ENCODE measurements at regions not wholly inside any gene's neighbourhood (a gene's known extent, or its start where the extent isn't known, plus 50 kb on each side); places are given as distances from the start of the nearest gene placed in this dataset.

GRCh38 chr3:197444793-197445379 is 110.9 kb downstream of the BDH1 start (continued):
- TF ChIP-seq AGO2 (optimal IDR thresholded peaks at IDR 0.05; ENCODE audit: low read depth, low read length) = no peak

- H3K36me3 ChIP-seq (replicated peaks in 1 of 2; ENCODE audit: control insufficient read depth in 1 of 2, insufficient read depth in 2 of 2, low read length in 2 of 2) = no peaks in the 10 kb centered on the region
- H3K4me2 ChIP-seq (ENCODE audit: low read depth, low read length) = no peak overlapping the region
- ChIA-PET CTCF (ENCODE audit: low intra/inter-chr PET ratio, low total read pairs) (no interaction called here), POLR2A (interaction anchor here (1.3 kb wide), 1 partner anchor 12 kb away, joined by 5 read pairs; no protein-coding TSS in a partner anchor)
- 83% methylated on average over 8 of the region's 8 CpGs for WGBS (ENCODE audit: low lambda C conversion rate)
- H3K79me2 ChIP-seq (ENCODE audit: insufficient read depth, low read length) = no peaks in the 10 kb centered on the region
- FAIRE-seq (no peak), ATAC-seq (no peak), DNase-seq (ENCODE audit: low spot score) (no peak)
- H3K9me3 ChIP-seq (ENCODE audit: low read length) = no peaks in the 10 kb centered on the region
- H3K4me1 ChIP-seq (ENCODE audit: insufficient read depth, low read length) = peaks cover 16% of the 10 kb centered on the region
- in situ Hi-C loops (cut with HindIII; ENCODE audit: extremely low pct_ligation_motif_present, low pct_unique_long_range_greater_than_20kb) = no loop called here
- no peak overlapping the region for H3K4me3 ChIP-seq (replicated peaks in 1 of 3; ENCODE audit: insufficient read depth in 1 of 3, low read depth in 2 of 3, low read length in 3 of 3)
- H3K27ac ChIP-seq (ENCODE audit: extremely low read length, insufficient read depth, low read length) = no peak overlapping the region
- no TSS peak for BruUV-seq (replicated peaks)
- H3K27me3 ChIP-seq (ENCODE audit: control insufficient read depth in 1 of 2, insufficient read depth in 2 of 2, low read length in 2 of 2) = no peaks in the 10 kb centered on the region
- no peak overlapping the region for H2AFZ ChIP-seq (ENCODE audit: low read length)
- intact Hi-C loops (cut with micrococcal nuclease; ENCODE audit: unreplicated experiment) = no loop called here
- no peaks in the 10 kb centered on the region for H4K20me1 ChIP-seq (ENCODE audit: insufficient read depth, low read length)
- H3K9ac ChIP-seq (ENCODE audit: insufficient read depth, low read depth, low read length) = no peak overlapping the region
- TF ChIP-seq TEAD3 (CRISPR knock-in tag; optimal IDR thresholded peaks at IDR 0.05; ENCODE audit: borderline replicate concordance) (no peak), REPIN1 (CRISPR knock-in tag; IDR thresholded peaks at IDR 0.05; ENCODE audit: borderline replicate concordance, low read depth) (no peak), CEBPG (CRISPR knock-in tag; IDR thresholded peaks at IDR 0.05) (no peak), ZNF207 (IDR thresholded peaks at IDR 0.05; ENCODE audit: borderline replicate concordance) (no peak), ZNF614 (CRISPR knock-in tag; IDR thresholded peaks at IDR 0.05; ENCODE audit: borderline replicate concordance) (no peak), FUBP1 (CRISPR knock-in tag; IDR thresholded peaks at IDR 0.05; ENCODE audit: borderline replicate concordance) (no peak), HHEX (CRISPR knock-in tag; IDR thresholded peaks at IDR 0.05) (no peak), ZNF598 (CRISPR knock-in tag; IDR thresholded peaks at IDR 0.05; ENCODE audit: borderline replicate concordance) (no peak), FOXO1 (CRISPR knock-in tag; IDR thresholded peaks at IDR 0.05) (no peak), FOXJ3 (CRISPR knock-in tag; IDR thresholded peaks at IDR 0.05; ENCODE audit: borderline replicate concordance) (no peak), ZHX2 (IDR thresholded peaks at IDR 0.05; ENCODE audit: low read depth) (no peak), ZHX2 (CRISPR knock-in tag; IDR thresholded peaks at IDR 0.05; ENCODE audit: borderline replicate concordance) (no peak), NR2F1 (CRISPR knock-in tag; IDR thresholded peaks at IDR 0.05) (no peak), CHCHD3 (CRISPR knock-in tag; IDR thresholded peaks at IDR 0.05) (no peak), ZNF75D (CRISPR knock-in tag; IDR thresholded peaks at IDR 0.05; ENCODE audit: borderline replicate concordance) (no peak), KLF15 (CRISPR knock-in tag; IDR thresholded peaks at IDR 0.05; ENCODE audit: borderline replicate concordance) (no peak)
Observed at GRCh38 chr3:197443506-197443905, 112.3 kb downstream of the BDH1 start.

Measured in HepG2 (cell line).